ENCODE measurements at regions not wholly inside any gene's neighbourhood (a gene's known extent, or its start where the extent isn't known, plus 50 kb on each side); places are given as distances from the start of the nearest gene placed in this dataset.

DNA sequence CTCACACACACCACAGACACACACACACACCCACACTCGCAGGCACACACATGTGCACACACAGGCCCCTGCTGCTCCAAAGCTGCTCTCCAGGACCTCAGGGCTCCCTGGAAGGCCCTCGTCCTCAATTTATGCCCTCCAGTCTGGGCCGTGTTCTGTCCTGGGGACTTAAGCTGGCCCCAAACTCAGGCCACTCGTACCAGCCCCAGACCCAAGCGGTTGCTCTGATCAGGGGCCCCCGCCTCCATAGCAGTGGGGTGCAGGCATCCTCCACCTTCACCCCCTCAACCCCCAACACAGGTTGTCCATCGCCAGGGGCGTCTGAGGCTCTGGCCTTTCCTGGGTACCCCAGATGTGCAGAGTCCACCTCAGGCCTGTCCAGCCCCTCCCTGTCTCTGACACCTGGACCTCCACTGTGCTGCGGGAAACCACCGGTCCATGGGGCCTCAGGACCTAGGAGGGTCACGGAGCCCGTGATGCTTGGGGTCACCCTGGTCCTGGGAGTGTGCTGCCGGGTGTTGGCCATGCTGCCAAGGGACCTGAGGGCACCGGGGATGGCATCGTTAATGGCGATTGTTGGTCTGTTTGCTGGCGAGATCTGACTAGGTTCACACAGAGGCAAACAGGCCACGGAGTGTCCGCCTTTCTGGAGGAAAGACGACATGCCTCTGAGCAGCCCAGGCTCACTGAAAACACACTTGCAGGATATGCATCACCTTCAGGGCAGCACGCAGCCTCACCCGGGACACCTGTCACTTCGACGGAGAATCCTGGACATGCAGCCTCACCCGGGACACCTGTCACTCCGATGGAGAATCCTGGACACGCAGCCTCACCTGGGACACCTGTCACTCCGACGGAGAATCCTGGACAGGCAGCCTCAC, 155.6 kb downstream of the NDUFA10 start:
- Histone ChIP-seq H3K36me3 (ENCODE audit: control insufficient read depth in 4 of 4, insufficient read depth in 3 of 4, low read depth in 1 of 4, low read length in 3 of 4) (no peaks in the 10 kb centered on the region), H3K4me1 (ENCODE audit: control insufficient read depth in 4 of 4, insufficient read depth in 4 of 4, low read length in 3 of 4) (no peaks in the 10 kb centered on the region), H3K9ac (ENCODE audit: low read depth in 1 of 2, low read length in 2 of 2) (no peak overlapping the region), H3K4me3 (ENCODE audit: low read depth in 1 of 3, low read length in 3 of 3) (no peak overlapping the region), H3K9me3 (ENCODE audit: control insufficient read depth in 4 of 4, low read length in 3 of 4) (no peaks in the 10 kb centered on the region), H3K27ac (ENCODE audit: low read depth in 1 of 2, low read length in 2 of 2) (no peak overlapping the region), H3K27me3 (ENCODE audit: control insufficient read depth in 4 of 4, insufficient read depth in 4 of 4, low read length in 3 of 4) (no peaks in the 10 kb centered on the region)
- WGBS = 85% methylated on average over 29 of the region's 29 CpGs
- peak; percentile 27 for DNase-seq (ENCODE audit: low spot score)
- TF ChIP-seq HNF4A (conservative IDR thresholded peaks at IDR 0.05) (no peak), FOXA1 (IDR thresholded peaks at IDR 0.05) (no peak), FOXA2 (IDR thresholded peaks at IDR 0.05) (no peak)
- TF ChIP-seq, protein P1, sequence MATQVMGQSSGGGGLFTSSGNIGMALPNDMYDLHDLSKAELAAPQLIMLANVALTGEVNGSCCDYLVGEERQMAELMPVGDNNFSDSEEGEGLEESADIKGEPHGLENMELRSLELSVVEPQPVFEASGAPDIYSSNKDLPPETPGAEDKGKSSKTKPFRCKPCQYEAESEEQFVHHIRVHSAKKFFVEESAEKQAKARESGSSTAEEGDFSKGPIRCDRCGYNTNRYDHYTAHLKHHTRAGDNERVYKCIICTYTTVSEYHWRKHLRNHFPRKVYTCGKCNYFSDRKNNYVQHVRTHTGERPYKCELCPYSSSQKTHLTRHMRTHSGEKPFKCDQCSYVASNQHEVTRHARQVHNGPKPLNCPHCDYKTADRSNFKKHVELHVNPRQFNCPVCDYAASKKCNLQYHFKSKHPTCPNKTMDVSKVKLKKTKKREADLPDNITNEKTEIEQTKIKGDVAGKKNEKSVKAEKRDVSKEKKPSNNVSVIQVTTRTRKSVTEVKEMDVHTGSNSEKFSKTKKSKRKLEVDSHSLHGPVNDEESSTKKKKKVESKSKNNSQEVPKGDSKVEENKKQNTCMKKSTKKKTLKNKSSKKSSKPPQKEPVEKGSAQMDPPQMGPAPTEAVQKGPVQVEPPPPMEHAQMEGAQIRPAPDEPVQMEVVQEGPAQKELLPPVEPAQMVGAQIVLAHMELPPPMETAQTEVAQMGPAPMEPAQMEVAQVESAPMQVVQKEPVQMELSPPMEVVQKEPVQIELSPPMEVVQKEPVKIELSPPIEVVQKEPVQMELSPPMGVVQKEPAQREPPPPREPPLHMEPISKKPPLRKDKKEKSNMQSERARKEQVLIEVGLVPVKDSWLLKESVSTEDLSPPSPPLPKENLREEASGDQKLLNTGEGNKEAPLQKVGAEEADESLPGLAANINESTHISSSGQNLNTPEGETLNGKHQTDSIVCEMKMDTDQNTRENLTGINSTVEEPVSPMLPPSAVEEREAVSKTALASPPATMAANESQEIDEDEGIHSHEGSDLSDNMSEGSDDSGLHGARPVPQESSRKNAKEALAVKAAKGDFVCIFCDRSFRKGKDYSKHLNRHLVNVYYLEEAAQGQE (IDR thresholded peaks at IDR 0.05) = no peak

DNA sequence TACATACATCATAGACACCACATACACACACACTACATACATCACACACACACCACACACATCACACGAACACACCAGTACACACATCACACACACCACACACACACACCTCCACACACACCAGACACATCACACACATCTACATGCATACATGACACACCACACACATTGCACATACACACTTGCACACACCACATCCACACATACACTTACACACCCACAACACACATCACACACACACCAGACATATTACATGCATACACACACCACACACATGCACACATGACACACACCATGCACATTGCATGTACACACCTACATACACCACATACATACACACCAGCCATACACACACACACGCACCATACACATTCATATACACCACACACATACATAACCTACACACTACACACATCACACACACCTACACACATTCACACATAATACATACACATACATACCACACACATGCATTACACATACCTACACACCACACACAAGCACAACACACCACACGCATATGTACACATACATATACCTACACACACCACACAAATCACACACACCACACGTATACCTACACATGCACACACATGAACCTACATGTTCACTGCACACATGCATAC, 156.5 kb downstream of the NDUFA10 start:
- WGBS = 95% methylated on average over 4 of the region's 4 CpGs
- TF ChIP-seq, protein P1 (IDR thresholded peaks at IDR 0.05) = no peak
- no peak for TF ChIP-seq HNF4A (conservative IDR thresholded peaks at IDR 0.05)
- TF ChIP-seq RAD21 (IDR thresholded peaks at IDR 0.05) = no peak
- TF ChIP-seq RXRA (IDR thresholded peaks at IDR 0.05) = no peak
- TF ChIP-seq, protein P2, sequence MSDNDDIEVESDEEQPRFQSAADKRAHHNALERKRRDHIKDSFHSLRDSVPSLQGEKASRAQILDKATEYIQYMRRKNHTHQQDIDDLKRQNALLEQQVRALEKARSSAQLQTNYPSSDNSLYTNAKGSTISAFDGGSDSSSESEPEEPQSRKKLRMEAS (IDR thresholded peaks at IDR 0.05) = no peak
- no peak for TF ChIP-seq TAF1 (conservative IDR thresholded peaks at IDR 0.05)
- TF ChIP-seq FOXA2 (IDR thresholded peaks at IDR 0.05) = no peak
- H3K4me1 ChIP-seq (ENCODE audit: control insufficient read depth in 4 of 4, insufficient read depth in 4 of 4, low read length in 3 of 4) = no peaks in the 10 kb centered on the region
- no peaks in the 10 kb centered on the region for H3K27me3 ChIP-seq (ENCODE audit: control insufficient read depth in 4 of 4, insufficient read depth in 4 of 4, low read length in 3 of 4)
- no peak overlapping the region for H3K9ac ChIP-seq (ENCODE audit: low read depth in 1 of 2, low read length in 2 of 2)
- H3K4me3 ChIP-seq (ENCODE audit: low read depth in 1 of 3, low read length in 3 of 3) = no peak overlapping the region
- peak; percentile 20 for DNase-seq (ENCODE audit: low spot score)
- no peaks in the 10 kb centered on the region for H3K36me3 ChIP-seq (ENCODE audit: control insufficient read depth in 4 of 4, insufficient read depth in 3 of 4, low read depth in 1 of 4, low read length in 3 of 4)
- H3K27ac ChIP-seq (ENCODE audit: low read depth in 1 of 2, low read length in 2 of 2) = no peak overlapping the region
- no peaks in the 10 kb centered on the region for H3K9me3 ChIP-seq (ENCODE audit: control insufficient read depth in 4 of 4, low read length in 3 of 4)

Measured in liver (tissue), 7 donors.